ENCODE measurements at regions not wholly inside any gene's neighbourhood (a gene's known extent, or its start where the extent isn't known, plus 50 kb on each side); places are given as distances from the start of the nearest gene placed in this dataset.

- H3K4me3 ChIP-seq (ENCODE audit: low read depth, low read length), result no peak overlapping the region
- no peak for TF ChIP-seq CTCF (conservative IDR thresholded peaks at IDR 0.05; ENCODE audit: low read depth, low read length)
- no peak for DNase-seq (ENCODE audit: low read depth)
Observed at GRCh38 chr15:61390138-61390537, 161.0 kb upstream of the RORA start.

DNA sequence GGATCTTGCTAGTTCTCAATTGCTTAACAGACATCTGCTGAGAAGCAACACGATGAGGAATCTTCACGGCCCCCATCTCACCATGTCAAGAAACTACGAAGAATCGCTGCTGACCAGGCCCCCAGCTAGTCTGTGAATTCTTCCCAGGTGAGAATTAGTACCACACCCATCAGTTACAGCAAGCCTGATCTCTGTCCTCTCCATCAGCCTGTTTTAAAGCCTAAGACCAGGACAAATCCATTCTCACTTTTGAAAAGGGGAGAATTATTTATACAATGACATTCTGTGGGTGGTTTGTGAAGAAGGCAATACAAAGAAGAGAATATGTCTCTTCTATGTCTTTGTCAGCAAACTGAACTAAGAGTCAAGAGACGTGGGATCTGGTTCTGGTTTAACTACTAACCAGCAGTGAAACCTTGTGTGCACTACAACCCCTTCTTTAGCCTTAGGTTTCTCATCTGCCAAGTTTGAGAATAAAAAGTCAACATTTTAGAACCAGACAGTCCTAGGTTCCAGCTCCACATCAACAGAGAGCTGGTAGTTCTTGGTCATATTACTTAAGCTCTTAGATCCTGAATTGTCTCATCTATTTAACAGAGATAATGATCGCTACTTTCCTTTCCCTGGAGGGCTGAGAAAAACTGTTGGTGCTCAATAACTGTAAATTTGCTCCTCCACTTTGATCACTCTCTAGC lies 160.4 kb upstream of the RORA start:
- no peak overlapping the region for H3K4me3 ChIP-seq (ENCODE audit: low read depth, low read length)
- DNase-seq (ENCODE audit: low read depth), result no peak

GRCh38 chr15:61387675-61388074 lies 158.6 kb upstream of the RORA start:
- TF ChIP-seq CTCF (conservative IDR thresholded peaks at IDR 0.05; ENCODE audit: low read depth, low read length), result no peak
- no peak overlapping the region for H3K4me3 ChIP-seq (ENCODE audit: low read depth, low read length)
- no peak for DNase-seq (ENCODE audit: low read depth)

More for the DNA sequence above, 160.4 kb upstream of the RORA start:
- no peak for TF ChIP-seq CTCF (conservative IDR thresholded peaks at IDR 0.05; ENCODE audit: low read depth, low read length)

GRCh38 chr15:61383421-61383820 lies 154.3 kb upstream of the RORA start:
- no peak for TF ChIP-seq CTCF (conservative IDR thresholded peaks at IDR 0.05; ENCODE audit: low read depth, low read length)
- no peak for DNase-seq (ENCODE audit: low read depth)
- no peak overlapping the region for H3K4me3 ChIP-seq (ENCODE audit: low read depth, low read length)

GRCh38 chr15:61382927-61383326 lies 153.8 kb upstream of the RORA start:
- DNase-seq (ENCODE audit: low read depth), result no peak
- H3K4me3 ChIP-seq (ENCODE audit: low read depth, low read length), result no peak overlapping the region
- TF ChIP-seq CTCF (conservative IDR thresholded peaks at IDR 0.05; ENCODE audit: low read depth, low read length), result no peak

DNA sequence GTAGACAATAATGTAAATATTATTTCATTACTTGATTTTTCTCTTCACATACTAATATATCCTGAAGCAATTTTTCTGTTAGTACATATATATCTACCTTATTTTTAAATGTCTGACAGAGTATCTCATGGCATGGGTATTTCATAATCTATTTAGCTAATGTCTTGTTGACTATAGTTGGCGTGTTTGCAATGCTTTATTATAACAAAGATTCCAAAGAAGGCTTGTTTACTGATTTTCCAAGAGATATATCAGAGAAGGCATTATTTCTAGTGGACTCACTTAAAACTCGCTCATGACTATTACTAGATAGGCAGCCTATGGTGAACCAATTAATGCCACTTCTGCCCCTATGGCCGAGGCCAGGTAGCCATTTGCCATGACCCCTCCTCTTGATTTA lies 152.4 kb upstream of the RORA start:
- H3K4me3 ChIP-seq (ENCODE audit: low read depth, low read length), result no peak overlapping the region
- no peak for TF ChIP-seq CTCF (conservative IDR thresholded peaks at IDR 0.05; ENCODE audit: low read depth, low read length)
- no peak for DNase-seq (ENCODE audit: low read depth)

DNA sequence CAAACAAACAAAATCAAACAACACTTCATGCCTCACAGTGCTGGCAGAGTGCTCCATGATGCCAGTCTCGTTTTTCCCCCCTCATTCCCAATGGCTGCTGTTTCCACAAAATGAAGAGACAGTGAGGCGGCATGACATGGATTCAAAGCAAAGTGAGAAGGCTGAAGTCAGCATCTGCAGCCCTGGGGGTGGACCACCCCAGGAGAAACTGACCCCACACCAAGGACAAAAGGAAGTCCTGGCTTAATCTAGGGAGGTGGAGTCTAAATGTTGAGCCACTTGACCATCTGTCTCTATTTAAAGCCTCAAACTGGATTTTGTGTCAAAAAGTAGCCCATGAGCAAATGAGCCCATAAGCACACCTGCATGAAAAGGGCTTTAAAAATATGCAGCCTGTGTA lies 151.2 kb upstream of the RORA start:
- TF ChIP-seq CTCF (conservative IDR thresholded peaks at IDR 0.05; ENCODE audit: low read depth, low read length), result no peak
- H3K4me3 ChIP-seq (ENCODE audit: low read depth, low read length), result no peak overlapping the region
- no peak for DNase-seq (ENCODE audit: low read depth)

Data from epithelial cell of proximal tubule (primary cell).